Stimulated activated CD8-positive, alpha-beta memory T cell treated with anti-CD3 and anti-CD28 coated beads, Interleukin-12 subunit alpha, Interleukin-12 subunit beta, amount 100 ng/mL, for 1 hour (primary cell): ENCODE measurements at regions not wholly inside any gene's neighbourhood (a gene's known extent, or its start where the extent isn't known, plus 50 kb on each side); places are given as distances from the start of the nearest gene placed in this dataset.
"Not testable (repeated sequence)": the region's sequence is repeated elsewhere in the genome, so short reads cannot be mapped to it uniquely, and the experiment has no call there.

Experiments
- DNase-seq: peaks from one replicate; pipeline ENCODE4 v3.0.0-alpha.2; 2020; ENCODE audit warnings: low read depth

GRCh38 chr16:17744921-17745572 is 274.3 kb upstream of the XYLT1 start:
- no peak for DNase-seq

GRCh38 chr16:17743578-17743977 is 272.8 kb upstream of the XYLT1 start:
- no peak for DNase-seq

DNA sequence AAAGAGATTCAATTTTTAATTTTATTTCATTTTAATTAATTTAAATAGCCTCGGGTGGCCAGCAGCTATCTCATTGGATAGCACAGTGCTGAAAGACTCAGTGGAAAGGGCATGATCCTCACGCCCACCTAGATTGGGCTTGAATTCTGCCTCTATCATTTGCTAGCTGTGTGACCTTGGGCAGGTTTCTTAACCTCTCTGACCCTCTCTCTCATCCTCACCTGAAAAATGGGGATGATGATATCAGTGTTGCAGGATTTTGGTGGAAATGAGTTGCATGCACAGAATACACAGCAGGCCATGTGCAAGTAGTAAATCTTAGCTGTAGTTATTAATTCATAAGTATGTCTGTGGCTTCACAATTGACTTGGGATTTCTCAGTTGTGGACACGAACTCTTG is 272.4 kb upstream of the XYLT1 start:
- no peak for DNase-seq

DNA sequence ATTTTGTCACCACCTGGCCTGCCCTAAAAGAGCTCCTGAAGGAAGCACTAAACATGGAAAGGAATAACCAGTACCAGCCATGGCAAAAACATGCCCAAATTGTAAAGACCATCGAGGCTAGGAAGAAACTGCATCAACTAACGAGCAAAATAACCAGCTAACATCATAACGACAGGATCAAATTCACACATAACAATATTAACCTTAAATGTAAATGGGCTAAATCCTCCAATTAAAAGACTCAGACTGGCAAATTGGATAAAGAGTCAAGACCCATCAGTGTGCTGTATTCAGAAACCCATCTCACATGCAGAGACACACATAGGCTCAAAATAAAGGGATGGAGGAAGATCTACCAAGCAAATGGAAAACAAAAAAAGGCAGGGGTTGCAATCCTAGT is 264.3 kb upstream of the XYLT1 start:
- DNase-seq: not testable (repeated sequence)

- no peak for DNase-seq
Observed at GRCh38 chr16:17729820-17730219, 259.1 kb upstream of the XYLT1 start.

- DNase-seq: no peak
Observed at GRCh38 chr16:17728196-17728595, 257.4 kb upstream of the XYLT1 start.

GRCh38 chr16:17724242-17724898 is 253.6 kb upstream of the XYLT1 start:
- DNase-seq: no peak

- no peak for DNase-seq
Observed at GRCh38 chr16:17723531-17724134, 252.9 kb upstream of the XYLT1 start.

GRCh38 chr16:17718495-17718894 is 247.7 kb upstream of the XYLT1 start:
- no peak for DNase-seq

DNA sequence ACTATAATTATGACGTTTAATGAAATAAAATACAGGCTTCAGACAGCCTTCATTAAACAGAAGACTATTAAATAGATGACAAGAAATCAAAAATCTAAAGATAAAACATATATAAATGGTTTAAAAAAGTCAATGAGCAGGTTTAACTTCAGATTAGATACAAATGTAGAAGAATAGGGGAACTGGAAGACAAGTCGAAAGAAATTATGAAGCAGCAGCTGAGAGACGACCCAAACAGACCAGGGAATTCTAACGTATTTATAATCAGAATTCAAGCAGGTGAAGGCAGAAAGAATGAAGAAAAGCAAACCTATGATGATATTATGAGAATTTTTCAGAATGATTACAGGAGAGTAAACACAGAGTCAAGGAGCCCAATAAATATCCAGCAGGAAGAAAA is 235.1 kb upstream of the XYLT1 start:
- DNase-seq: no peak

DNA sequence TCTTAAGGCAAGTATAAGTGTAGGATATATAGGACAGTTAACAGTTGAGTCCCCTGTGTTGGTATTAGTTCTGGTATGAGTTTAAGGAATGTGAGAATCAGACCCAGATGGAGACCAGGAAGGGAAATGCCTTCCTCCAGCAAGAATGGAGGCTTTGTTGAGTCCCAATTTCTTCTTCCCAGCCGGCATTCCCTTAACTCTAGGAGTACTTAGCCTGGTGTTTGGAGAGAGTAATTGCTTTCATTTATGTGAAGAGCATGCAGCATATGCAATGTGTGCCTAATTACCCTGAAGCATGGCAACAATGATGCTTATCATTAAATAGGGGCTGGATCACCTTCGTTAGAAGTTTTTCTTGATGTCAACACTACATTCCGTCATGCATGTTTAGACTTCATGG is 225.9 kb upstream of the XYLT1 start:
- no peak for DNase-seq

DNA sequence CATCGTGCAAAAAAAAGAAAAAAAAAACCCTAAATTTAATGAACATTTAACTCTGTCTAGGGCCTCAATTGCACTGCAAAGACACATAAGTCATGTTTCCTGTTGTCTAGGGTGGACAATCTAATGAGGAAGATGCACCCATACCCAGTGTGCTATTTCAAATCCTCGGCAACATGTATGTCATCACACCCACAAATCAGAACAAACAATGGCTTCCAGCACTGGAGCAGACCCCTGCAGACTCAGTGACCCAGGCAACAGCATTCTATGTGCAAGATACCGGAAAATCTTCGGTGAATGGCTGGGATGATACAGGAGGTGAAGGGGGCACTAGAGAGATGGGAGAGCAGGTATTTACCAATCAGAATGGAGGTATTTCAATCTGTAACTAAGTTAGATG is 221.7 kb upstream of the XYLT1 start:
- no peak for DNase-seq

- no peak for DNase-seq
Observed at GRCh38 chr16:17691899-17692176, 221.1 kb upstream of the XYLT1 start.

GRCh38 chr16:17691106-17691898 is 220.5 kb upstream of the XYLT1 start:
- no peak for DNase-seq

DNA sequence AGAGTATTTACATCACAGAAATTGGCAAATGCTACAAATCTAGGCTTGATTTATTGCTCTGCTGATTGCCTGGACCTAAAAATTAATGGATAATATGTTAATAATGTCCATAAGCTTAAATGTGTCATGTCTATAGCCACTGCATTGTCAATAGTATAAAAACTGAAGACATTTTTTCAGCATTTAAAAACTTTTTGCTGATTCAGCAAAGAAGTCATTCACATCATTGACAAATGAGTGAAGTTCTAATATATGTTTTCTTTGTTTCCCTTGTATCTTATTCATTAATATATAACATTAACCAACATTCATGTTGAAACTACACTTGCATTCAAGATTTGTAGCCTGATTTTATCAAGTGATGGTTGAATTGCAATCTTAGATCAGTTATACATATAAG is 214.7 kb upstream of the XYLT1 start:
- no peak for DNase-seq

DNA sequence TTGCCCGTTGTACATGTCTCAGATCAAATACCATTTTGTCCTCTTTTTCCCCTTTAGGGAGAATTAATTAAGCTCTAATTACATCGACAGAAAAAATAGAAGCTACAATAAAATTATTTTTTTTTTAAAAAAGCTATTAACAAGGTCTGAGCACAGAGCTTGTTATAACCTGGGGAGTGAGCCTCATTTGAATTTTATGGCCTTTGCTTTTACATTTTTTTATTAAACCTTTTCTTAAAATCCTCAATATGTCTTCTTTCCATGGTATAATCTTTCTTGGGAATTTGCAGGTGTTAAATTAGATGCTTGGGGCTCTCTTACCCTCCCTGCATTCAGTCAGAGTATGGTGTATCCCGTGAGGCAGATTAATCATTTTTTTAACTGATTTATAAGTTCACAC is 212.5 kb upstream of the XYLT1 start:
- no peak for DNase-seq

DNA sequence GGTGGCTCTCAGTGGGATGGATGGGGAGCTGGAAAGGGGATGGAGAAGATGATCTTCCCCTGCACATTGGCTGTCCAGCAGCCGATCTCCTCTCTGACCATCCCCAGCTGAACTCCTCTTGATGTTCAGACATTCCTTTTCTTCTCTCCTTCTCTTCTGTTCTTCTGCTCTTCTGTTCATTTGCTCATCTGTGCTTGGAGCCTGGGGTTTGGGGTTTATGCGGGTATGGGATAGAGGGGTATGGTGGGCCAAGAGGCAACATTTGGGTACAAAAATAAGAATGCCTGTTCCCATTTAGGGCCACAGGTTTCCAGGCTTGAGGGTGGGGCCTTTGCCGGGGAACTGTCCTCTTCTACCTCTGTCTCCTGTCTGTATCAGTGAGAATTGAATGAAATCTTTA is 205.4 kb upstream of the XYLT1 start:
- DNase-seq: no peak

GRCh38 chr16:17668386-17668785 is 197.6 kb upstream of the XYLT1 start:
- no peak for DNase-seq

DNA sequence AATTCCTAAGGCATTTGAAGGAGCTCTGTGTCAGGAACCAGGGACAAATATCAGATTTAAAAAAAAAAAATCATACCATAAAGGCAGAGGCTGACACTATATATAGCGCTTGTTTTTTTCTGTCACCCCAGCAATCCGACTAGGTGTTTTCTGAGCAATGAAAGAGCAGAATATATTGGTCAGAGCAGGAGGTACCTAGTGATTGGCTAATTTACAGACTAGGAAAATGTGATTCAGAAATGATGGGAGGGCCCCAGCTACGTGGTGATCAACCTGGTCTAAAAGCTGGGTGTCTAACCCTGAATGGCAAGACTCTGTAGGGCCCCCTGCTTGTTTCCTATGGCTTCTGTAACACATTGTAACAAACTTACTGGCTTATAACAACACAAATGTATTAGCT is 195.5 kb upstream of the XYLT1 start:
- DNase-seq: no peak

- no peak for DNase-seq
Observed at GRCh38 chr16:17658881-17659280, 188.1 kb upstream of the XYLT1 start.

GRCh38 chr16:17657045-17657444 is 186.3 kb upstream of the XYLT1 start:
- DNase-seq: no peak

GRCh38 chr16:17654571-17654970 is 183.8 kb upstream of the XYLT1 start:
- no peak for DNase-seq

DNA sequence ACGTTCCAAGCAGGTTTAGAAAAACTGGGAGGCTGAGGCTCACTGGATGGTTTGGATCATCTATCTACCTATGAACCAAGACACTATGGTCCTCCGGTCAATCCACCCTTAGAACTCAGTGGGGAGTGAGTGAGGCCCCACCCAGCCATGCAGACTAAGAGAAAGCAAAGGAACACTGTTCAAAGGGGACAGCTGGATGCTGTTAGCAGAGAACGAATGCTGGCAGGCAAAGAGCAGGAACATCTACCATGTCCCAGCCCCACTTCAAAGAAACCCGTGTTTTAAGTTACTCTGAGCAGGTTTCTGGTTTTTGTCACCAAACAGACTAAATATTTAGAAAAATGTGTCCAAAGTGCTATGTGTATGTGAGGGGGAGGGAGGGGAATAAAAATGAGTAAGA is 183.4 kb upstream of the XYLT1 start:
- DNase-seq: no peak
